8988T (cell line): ENCODE measurements at regions not wholly inside any gene's neighbourhood (a gene's known extent, or its start where the extent isn't known, plus 50 kb on each side); places are given as distances from the start of the nearest gene placed in this dataset.
"Not testable (repeated sequence)": the region's sequence is repeated elsewhere in the genome, so short reads cannot be mapped to it uniquely, and the experiment has no call there.

Experiments
- DNase-seq: peaks from one replicate; pipeline ENCODE4 v3.0.0; 2011

DNA sequence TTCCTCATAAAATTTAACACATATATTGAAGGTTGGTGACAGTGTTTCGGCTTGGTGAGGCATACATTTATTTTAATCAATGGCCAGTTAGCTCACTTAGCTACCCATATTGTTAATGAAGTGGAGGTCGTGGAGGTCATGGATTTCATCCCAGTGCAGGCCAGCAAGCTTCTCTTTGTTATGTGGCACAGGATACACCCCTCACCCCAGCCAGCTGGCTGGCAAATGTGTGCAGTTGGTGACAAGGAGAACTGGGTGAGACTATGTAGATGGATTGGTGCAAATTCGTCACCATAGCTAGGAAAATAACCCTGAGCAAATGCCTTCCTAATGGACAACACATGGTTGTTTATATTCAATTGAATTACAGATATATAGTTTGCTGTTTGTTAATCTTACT is 50.5 kb upstream of the FOXP2 start:
- DNase-seq: no peak

DNA sequence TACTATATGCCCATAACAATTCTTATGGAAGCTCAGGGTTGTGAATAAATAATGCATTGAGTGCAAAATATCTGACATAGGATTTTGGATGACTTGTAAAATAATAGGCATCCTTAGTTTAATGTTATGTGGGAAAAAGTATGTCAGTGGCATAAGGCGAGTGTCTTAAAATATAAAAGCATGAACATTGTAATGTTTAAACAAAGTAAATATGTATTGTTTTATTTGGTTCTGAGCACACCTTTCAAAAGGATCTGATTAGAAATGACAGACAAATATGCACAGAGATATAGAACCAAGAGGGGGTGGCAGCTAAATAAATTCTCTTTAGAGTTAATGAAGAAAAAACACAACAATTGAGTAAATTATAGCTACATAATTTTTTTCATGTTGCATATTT is 51.3 kb upstream of the FOXP2 start:
- DNase-seq: no peak

DNA sequence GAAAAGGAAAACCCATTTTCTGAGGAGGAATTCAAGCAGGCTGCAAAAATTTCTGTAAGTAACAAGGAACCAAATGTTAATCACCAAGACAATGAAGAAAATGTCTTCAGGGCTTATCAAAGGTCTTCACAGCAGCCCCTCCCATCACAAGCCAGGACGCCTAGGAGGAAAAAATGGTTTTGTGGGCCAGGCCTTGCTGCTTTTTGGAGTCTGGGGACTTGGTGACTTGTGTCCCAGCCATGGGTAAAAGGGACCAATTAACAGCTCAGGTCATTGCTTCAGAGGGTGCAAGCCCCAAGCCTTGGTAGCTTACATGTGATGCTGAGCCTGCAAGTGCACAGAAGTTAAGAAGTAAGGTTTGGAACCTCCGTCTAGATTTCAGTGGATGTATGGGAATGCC is 55.7 kb upstream of the FOXP2 start:
- no peak for DNase-seq

DNA sequence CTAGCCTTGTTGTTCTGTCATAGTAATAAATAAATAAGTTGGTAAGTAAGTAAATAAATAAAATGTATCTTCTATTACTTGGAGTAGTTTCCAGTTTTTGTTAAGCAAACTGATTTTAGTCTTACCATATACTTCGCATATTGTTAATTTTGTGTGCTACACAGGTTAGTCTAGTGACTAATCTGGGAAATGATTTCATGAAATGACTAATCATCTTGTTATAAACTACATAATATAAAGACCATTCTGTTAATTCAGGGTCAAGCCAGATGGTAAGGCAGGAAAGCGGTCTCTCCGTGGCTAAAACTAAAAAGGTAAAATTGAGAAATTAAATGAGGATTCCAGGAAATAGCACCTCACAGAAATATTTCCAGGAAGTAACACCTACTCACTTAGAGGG is 58.5 kb upstream of the FOXP2 start:
- no peak for DNase-seq

DNA sequence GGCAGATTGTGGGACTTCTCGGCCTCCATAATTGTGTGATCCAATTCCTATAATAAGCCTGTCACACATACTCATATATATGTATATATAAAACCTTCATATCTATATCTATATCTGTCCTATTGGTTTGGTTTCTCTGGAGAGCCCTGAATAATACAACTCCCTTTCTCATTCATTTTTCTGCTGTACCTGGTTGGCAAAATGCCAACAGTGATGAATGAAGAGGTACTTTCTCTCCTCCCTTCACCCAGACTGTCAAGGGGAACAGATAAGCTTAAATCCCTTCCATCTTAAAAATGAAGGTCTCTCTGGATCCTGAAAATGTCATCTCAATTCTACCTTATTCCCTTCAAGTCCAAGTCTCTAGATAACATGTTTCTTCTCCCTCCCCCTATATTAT is 60.3 kb upstream of the FOXP2 start:
- no peak for DNase-seq

DNA sequence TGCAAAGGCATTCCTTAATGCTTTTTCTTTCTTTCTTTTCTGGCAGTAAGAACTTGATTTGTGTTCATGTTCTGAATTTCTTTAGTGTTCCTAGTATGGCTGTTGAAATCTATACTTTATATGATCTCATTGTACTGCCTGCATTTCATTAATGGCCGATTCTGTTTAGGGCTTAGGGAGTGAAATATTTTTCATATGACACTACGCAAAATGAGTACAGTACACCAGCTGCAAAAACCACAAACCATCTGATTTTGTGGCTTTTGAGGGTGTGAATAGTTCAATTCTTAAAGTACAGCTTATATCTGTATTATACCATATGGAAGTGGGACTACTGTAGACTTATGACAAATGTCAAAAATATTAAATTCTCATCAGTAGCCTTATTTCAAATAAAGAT is 69.1 kb upstream of the FOXP2 start:
- no peak for DNase-seq

DNA sequence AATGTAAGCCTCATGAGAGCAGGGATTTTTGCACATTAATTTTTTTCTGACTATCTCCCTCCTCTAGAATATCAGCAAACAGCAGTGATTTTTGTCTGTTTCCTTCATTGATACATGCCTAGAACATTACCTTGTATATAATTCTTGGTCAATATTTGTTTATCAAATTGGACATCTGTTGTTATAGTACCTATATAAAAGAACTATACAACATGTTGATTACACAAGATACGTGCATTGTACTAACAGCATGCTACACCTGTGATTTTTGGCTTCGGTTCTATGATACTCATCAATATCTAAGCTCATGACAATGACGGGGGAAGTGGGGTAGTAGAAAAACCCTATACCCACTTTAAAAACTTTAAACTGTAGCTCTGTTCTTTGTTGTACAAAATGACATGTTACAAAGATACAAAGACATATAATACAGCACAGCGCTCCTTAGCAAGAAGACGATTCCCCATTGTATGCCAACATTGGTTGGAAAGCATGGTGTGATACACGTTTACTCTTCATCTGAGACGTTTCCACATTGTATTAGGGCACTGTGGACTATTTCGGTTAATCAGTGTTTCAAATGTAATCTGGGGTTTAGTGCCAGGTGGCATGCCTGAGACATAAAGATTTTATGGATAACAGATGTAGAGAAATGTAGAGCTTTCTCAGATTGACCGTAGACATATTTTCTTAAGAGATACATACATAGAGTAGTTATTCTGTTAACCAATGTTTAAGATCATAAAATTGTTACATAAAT is 70.5 kb upstream of the FOXP2 start:
- no peak for DNase-seq

DNA sequence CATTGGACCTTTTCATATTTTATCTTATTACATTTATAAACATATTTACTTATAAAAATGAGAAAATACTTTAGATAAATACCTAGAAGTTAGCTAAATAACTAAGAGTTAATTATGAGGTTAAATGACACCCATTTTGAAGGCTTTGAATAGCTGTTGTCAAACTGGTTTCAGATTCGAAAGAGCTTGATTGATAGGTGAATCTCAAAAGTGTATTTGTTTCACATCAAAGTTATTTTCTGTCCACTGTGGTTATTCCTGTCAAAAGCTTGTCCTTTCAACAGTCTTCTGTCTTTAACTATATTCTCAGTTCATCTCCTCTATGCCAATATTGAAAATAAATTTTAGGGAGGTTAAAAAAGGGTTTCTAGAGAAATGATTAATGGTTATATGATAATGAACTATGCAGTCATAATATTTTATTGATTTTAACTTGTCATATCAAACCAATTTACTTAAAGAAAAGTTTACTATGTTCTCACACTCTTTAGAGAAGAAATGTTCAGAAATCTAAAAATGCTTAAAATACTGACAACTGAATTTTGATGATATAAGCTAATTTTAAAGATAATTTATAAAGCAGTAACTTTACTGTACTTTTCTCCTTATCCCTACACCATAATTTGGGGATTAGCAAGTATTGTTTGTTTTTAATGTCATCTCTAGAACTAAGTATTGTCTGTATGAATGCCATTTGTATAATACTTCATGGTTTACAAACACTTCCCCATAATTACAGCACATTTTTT is 72.0 kb upstream of the FOXP2 start:
- no peak for DNase-seq

DNA sequence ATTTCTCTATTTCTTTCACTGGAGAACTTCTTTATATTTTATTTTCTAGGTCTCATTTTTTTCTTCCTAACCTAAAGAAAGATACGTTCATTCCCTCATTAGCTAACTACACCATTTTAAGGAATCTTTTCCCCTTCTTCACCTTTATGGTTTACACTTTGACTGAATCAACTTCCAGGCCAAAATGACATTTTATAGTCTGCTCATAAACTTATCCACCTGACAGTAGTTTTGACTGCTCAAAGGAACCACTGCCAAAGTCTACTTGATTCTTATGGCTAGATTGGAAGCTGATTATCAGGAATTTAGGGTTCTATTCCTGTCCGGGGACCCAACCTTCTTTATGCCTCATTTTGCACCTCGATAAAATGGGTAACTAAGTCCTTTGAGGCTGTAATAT is 73.0 kb upstream of the FOXP2 start:
- DNase-seq: no peak

DNA sequence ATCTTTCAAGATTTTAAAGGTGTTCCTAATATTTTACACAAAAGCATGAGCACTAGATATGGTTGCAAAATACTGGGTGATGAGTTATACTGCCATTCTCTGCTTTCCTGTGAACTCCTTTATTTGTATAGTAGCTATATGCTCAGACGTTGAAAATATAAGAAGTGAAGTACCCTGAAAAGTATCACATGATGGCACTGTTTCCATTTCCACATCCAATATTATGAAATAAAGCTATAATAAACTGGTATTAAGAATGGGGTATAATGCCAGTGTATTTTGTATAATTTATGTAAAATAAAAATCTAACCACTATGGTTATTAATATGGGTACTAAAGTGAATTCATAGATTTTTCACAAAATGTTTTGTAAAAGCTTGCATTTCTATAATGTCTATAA is 79.6 kb upstream of the FOXP2 start:
- DNase-seq: no peak

DNA sequence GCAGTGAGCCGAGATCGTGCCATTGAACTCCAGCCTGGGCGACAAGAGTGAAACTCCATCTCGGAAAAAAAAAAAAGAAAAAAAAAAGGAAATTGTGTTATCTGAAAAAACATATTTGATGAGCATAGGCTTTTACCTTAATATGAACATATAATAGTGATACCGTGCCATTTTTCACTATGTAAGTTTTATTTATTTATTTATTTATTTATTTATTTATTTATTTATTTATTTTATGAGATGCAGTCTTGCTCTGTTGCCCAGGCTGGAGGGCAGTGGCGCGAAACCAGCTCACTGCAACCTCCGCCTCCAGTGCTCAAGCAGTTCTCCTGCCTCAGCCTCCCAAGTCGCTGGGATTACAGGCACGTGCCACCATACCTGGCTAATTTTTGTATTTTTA is 85.2 kb upstream of the FOXP2 start:
- not testable (repeated sequence) for DNase-seq

DNA sequence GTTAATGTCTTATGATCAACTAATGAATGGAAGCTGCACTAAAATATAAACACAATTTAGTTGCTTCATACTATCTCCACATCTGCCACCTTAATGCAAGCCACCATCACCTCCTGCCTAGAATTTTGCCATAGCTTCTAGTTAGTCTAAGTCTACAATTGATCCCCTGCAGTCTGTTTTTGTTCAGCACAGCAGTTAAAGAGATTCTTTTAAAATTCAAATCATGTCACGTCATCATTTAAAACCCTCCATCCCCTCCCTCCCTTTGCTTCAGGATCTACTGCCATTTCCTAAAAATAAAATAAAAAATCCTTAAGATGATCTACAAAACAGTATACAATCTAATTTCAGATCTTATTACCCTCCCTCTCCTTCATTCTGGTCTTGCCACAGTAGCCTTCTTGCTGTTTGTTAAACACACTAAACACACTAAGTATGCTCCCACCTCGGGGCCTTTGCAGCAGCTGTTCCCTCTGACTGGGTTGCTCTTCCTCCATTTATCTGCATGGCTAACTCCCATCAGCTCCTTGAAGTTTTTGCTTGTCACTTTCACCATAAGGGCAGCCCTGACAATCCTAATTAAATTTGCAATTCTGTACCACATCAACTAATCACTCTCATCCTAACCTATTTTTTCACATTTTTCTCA is 97.0 kb upstream of the FOXP2 start:
- DNase-seq: no peak

DNA sequence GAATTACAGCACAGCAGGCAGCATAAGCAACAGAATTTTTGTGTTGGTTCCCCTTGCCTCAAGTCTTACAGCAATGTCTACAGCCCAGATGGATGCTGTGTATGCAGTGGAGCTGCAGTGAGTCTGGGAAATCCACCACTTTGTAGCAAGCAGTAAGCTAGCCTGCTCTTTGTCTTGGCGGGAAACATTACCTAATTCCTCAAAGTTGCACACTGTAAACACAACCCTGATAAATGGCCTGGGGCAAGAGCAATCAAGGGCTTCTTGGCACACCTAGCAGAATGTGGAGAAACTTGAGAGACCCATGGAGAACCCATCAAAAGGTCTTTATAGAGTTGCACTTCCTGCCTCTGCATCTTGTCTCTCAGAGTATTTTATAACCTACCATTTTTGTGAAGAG is 102.0 kb upstream of the FOXP2 start:
- no peak for DNase-seq

DNA sequence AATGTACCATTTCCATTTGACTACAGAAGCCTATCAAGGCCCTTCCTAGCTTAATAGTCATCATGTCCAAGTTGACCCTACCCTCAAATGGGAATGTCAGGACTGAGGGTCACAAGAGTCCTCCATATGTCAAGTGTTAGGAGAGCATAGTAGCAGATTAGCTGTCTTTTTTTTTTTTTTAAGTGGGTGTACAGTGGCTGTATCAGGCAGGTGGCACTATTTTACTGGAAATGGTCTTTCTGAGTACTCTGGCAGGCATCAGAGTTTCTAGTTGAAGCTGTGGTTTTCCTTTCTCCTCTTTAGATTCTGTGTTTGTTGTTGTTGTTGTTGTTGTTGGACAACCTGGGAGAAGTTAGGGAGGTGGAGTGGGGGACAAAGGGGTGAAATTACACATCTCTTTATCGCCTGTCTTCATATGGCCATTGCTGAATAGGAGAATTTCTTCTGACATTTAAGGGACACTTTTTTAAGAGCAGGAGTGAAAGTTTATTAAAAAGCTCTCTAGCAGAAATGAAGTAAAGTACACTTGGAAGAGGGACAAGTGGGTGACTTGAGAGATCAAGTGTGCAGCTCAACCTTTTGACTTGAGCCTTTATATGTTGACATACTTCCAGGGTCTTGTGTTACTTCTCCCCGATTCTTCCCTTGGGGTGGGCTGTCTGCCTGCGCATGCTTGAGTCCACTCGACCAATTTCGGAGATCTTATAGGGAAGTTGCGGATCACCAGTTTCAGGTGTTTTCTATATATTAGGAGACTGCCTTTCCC is 104.1 kb upstream of the FOXP2 start:
- DNase-seq: no peak

DNA sequence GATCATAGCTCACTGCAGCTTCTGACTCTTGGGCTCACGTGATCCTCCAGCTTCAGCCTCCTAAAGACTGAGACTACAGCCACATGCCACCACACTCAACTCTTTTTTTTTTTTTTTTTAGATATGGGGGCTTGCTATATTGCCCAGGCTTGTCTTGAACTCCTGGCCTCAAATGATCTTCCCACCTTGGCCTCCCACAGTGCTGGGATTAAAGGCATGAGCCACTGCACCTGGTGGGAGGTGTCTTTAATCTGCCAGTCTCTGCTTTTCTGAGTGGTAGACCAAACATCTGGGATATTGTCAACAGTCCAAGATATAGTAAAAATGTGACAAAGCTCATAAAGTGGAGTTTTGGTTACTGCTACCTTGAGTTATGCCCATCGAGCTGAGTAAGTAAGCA is 104.9 kb upstream of the FOXP2 start:
- DNase-seq: no peak

DNA sequence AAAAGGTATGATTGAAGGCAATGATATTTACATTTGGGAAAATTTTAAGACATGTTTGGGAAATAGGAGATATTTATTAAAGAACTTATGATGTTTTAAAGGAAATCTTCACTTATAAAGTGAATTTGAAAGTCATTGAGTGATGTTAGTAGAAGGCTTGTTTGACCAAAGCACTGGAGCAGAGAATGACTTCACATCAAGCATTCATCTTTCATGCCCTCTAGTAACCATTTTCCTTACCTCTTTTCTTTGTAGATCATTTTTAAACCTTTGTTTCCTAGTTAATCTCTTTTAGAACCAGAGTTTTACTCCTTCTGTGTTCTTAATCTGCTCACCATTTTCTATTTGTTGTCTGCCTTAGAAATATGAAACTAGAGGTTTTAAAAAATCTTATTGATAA is 111.3 kb upstream of the FOXP2 start:
- DNase-seq: no peak

DNA sequence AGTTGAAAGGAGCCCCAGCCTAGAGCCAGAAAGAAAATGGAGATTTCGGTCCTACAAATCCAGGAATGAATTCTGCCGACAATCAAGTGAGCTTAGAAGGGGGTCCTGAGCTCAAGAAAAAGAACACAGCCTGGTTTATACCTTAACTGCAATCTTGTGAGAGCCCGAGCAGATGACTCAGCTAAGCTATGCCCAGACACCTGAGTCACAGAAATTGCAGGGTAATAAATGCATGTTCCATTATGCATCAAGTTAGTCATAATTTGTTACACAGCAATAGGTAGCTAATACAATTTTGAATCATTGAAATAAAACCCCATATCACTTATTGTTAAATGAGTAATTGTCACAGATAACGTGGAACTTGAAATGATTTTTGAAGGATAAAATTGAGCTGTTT is 111.8 kb upstream of the FOXP2 start:
- no peak for DNase-seq

DNA sequence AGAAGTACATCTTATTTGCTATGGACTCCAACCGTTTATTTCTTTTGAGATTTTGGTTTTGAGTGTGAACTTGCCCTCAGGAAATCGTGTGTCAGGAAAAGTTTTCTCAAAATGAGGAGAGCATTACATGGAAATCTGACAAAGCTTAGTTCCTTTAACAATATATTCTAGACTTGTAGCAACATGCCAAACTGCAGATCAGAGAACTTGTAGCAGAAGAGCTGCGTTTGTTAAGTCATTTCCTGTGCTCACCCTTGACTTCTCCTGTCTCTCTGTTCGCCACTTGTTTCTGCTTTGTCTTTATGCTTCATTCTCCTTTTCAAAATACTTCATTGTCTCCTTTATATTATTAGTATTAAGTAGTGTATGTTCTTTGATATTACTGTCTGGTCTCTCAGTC is 116.6 kb upstream of the FOXP2 start:
- no peak for DNase-seq

DNA sequence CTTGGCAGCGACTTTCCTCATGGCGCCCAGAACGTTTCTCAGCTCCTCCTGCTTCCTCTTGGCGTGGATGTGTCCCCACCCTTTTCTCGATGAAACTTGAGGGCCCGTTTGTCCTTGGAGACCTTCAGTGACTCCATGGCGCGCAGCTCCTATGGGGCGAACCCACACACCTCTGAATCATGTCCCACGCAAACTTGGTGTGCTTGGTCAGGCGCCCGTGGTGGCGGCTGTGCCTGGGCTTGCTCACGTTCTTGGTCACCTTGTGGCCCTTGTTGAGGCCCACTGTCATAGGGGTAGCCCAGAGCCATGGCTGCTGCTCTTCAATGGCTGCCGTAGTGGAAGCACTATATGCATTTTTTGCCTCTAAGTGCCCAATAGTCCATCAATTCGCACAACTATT is 117.5 kb upstream of the FOXP2 start:
- DNase-seq: no peak

DNA sequence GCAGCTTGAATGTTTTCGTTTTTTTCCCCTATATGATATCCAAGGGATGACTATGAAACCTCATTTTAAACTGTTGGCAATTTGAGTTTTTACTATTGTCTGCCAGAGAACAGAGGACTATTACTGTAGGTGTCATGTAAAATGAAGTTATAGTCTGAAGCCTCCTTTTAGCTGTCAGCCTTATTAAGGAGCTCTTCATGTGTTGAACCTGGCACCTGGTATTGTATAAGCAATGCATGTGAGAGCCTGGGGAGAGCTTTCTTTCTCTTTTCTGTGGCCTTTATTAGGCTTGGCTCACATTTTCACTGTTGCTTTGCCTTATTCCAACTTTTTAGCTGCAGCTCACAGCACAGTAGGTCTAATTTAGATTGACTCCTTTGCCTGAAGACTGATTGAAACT is 119.1 kb upstream of the FOXP2 start:
- no peak for DNase-seq

DNA sequence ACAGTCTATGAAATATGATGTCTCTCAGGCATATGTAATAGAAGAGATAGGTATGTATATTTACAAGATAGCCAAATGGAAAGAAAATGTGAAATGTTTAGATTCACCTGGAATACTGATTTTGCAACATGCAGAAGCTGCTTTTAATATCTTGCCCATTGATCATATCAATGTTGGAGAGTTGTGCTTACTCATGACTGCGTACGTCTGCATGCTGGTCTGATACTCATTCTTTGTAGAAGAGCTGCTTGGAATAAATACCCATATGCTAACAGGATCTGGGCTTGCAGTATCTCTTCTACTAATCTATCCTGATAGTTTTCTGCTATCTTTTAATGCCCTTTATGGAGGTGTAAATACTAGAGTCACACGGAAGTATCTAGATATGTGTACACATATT is 120.6 kb upstream of the FOXP2 start:
- no peak for DNase-seq

DNA sequence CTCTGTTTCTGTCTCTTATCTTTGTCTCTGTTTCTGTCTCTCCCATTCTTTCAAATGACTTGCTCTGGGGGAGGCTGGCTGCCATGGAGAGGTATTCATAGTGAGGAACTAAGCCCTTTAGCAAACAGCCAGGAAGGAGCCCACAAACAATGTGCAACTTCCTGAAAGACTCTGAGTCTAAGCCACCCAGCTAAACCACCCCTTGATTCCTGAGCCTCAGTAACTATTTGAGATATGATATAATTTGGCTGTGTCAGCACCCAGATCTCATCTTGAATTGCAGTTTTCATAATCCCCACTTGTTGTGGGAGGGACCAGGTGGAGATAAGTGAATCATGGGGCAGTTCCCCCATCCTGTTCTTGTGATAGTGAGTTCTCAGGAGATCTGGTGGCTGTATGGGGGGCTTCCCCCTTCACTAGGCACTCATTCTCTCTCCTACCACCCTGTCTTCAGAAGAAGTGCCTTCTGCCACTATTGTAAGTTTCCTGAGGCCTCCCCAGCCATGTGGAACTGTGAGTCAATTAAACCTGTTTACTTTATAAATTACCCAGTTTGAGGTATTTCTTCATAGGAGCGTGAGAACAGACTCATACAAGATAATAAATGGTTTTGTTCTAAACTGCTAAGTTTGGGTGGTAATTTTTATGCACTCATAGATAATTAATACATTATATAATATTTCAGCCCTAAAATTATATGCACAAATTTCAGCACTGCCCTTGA is 121.2 kb upstream of the FOXP2 start:
- no peak for DNase-seq

DNA sequence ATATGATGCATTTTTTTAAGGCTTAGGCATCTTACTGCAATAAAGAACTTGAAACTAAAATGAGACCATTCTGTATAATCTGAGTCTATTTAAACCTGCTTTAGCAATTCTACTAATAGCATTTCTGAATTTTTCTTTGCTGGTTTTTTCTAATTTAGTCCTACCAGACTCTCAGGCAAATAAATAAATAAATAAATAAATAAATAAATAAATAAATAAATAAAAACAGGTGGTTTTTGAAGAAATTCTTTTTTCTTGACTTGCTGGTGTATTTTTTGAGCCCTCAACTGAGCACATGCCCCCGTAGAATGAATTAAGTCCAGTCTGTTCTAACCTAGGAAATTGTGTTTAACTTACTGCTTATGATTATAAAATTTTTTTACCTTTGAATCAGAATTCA is 134.7 kb upstream of the FOXP2 start:
- DNase-seq: no peak
